HFF-Myc (cell line): ENCODE measurements at regions not wholly inside any gene's neighbourhood (a gene's known extent, or its start where the extent isn't known, plus 50 kb on each side); places are given as distances from the start of the nearest gene placed in this dataset.

ENCODE experiments used
- DNase-seq: peaks from one replicate; pipeline ENCODE4 v3.0.0-alpha.2; 2011; ENCODE audit warnings: low read depth; ENCODE audit errors: extremely low read depth
- H3K4me3 ChIP-seq: replicated peaks from 2 replicates; pipeline ENCODE4 v1.5.1; 2011; ENCODE audit warnings: low read depth, mild to moderate bottlenecking, control low read depth, low read length
- CTCF ChIP-seq: IDR thresholded peaks from 2 replicates; pipeline ENCODE4 v1.5.1; 2012; ENCODE audit warnings: mild to moderate bottlenecking, low read depth, low read length, control low read depth; ENCODE audit errors: missing control alignments

GRCh38 chr12:48286665-48287064 is 64.1 kb downstream of the ZNF641 start:
- TF ChIP-seq CTCF: peak; percentile 60
- DNase-seq: no peak
- H3K4me3 ChIP-seq: no peak overlapping the region

DNA sequence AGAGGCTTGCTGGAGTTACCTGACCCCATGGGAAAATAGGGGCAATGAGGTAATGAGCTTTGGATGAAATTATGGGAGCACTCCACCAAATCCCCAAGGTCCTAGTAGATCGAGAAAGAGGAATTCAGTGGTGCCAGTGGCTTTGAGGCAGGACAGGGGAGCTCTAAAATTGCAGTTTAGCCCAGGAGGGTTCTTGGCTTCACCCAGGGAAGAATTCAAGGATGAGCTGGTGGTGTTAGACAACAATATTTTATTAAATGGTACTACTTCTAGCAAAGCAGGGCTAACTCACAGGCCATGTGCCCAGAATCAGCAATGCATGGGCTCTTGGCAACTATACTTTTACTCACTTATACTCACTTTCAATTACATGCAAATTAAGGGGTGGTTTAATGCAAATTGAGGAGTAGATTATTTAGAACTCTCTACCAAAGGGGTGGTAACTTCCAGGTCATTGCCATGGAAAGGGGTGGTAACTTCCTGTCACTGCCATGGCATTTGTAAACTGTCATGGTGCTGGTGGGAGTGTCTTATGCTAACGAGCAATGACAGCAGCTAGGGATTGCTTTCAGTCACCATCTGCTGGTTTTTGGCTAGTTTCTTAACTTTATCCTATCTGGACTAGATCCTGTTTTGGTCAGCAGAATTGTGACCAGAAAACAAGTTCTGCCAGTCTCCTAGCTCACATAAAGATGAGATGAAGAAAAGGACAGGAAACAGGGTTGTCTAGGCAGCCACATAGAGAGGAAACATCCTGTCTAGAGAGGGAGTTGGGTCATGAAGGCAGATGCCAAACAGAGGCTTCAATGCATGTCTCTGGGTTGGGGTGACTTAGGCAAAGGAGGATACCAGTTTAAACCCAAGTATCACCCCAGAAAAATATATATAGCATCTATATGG is 64.7 kb downstream of the ZNF641 start:
- H3K4me3 ChIP-seq: no peak overlapping the region
- DNase-seq: no peak
- TF ChIP-seq CTCF: no peak

- no peak for TF ChIP-seq CTCF
- no peak overlapping the region for H3K4me3 ChIP-seq
- no peak for DNase-seq
These were observed 68.9 kb downstream of the ZNF641 start for GRCh38 chr12:48281811-48282210.

- H3K4me3 ChIP-seq: no peak overlapping the region
- TF ChIP-seq CTCF: no peak
- DNase-seq: no peak
These were observed 70.1 kb downstream of the ZNF641 start for GRCh38 chr12:48280572-48280971.

GRCh38 chr12:48279601-48280000 is 71.1 kb downstream of the ZNF641 start:
- DNase-seq: no peak
- no peak overlapping the region for H3K4me3 ChIP-seq
- no peak for TF ChIP-seq CTCF

GRCh38 chr12:48279101-48279500 is 71.6 kb downstream of the ZNF641 start:
- TF ChIP-seq CTCF: no peak
- DNase-seq: no peak
- H3K4me3 ChIP-seq: no peak overlapping the region

DNA sequence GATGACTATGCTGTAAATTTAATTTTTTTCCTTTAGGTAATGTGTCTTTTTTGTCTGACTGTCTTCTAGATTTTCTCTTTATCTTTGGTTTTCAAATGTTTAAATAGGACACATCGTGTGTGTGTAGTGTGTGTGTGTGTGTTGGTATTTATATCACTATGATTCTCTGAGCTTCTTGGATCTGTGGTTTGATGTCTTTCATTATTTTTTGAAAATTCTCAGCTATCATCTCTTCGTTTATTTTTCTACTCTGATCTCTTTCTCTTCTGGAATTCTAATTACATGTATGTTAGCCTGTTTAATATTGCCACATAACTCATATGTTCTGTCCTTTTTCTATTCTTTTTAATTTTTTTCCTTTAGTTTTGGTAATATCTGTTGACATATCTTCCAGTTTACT is 73.5 kb upstream of the OR10AD1 start:
- no peak overlapping the region for H3K4me3 ChIP-seq
- no peak for DNase-seq
- TF ChIP-seq CTCF: no peak
